ENCODE measurements at regions not wholly inside any gene's neighbourhood (a gene's known extent, or its start where the extent isn't known, plus 50 kb on each side); places are given as distances from the start of the nearest gene placed in this dataset.

DNA sequence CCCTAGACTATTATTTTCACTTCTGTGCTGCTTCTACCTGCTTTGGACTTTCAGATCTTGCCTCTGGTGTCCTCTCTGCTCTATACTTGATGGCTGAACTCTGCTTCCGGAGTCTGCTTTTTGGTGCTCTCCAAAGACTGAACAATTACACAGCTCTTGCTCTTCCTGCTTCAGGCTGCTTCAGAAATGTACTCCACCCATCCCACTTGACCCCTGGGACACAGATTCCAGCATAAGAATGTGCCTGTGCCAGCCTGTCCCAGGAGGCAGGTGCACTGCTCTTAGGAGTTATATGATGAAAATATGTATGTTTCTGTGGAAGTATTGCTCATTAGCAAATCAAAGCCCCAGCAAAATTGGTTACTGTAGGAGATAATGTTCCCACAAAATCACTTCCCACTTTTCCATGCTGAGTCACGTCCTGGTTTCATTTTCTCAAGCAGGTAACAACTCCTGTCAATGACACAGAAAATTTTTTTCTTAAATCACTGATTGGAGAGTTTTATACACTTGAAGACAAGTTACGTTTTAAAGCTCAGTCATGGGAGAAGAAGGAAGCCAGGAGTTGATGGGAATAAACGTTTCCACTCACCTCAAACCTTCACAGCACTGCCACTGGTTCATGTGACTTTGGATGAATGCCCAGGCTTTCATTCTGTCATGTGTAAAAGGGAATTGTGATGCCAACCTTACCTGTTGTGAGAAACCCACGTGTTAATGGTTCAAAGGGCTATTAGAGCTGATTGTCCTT lies 239.4 kb upstream of the ZPLD1 start:
- H3K79me2 ChIP-seq (ENCODE audit: control insufficient read depth, insufficient read depth, low read length): no peaks in the 10 kb centered on the region
- no peak overlapping the region for H2AFZ ChIP-seq (ENCODE audit: control insufficient read depth, low read depth, low read length)
- in situ Hi-C loops (cut with MboI): no loop called here
- no peaks in the 10 kb centered on the region for H3K27me3 ChIP-seq (replicated peaks in 1 of 2; ENCODE audit: control insufficient read depth in 2 of 2, insufficient read depth in 2 of 2, low read length in 1 of 2)
- ChIA-PET RAD21 (ENCODE audit: unreplicated experiment) (interaction anchor here (0.7 to 2.3 kb wide), 4 partner anchors 30 to 386 kb away, joined by 3 to 12 read pairs (median 4); no protein-coding TSS in a partner anchor), POLR2A (no interaction called here), SMC1A (ENCODE audit: uncharacterized antibody, unreplicated experiment) (interaction anchor here (1.2 to 2.3 kb wide), 3 partner anchors 19 to 320 kb away, joined by 3 to 6 read pairs (median 3); no protein-coding TSS in a partner anchor), CTCF (interaction anchor here (0.7 to 1.4 kb wide), 3 partner anchors 14 to 158 kb away, joined by 3 read pairs; no protein-coding TSS in a partner anchor)
- no TSS peak for BruUV-seq (replicated peaks)
- H3K36me3 ChIP-seq (ENCODE audit: control insufficient read depth in 2 of 2, insufficient read depth in 2 of 2, low read length in 1 of 2): no peaks in the 10 kb centered on the region
- no peak overlapping the region for H3K4me2 ChIP-seq (ENCODE audit: control insufficient read depth, insufficient read depth)
- H3K4me3 ChIP-seq: no peak overlapping the region
- no peak for FAIRE-seq
- DNase-seq (ENCODE audit: low read depth, low spot score): no peak
- no peak overlapping the region for H3K9ac ChIP-seq (ENCODE audit: control insufficient read depth, insufficient read depth, low read length)
- H3K4me1 ChIP-seq (ENCODE audit: control insufficient read depth, insufficient read depth, low read length): no peaks in the 10 kb centered on the region
- intact Hi-C loops (cut with micrococcal nuclease; ENCODE audit: unreplicated experiment): no loop called here
- ATAC-seq: no peak
- 53% methylated on average over 5 of the region's 5 CpGs for WGBS (ENCODE audit: insufficient coverage, insufficient replicate concordance, low lambda C conversion rate, missing lambda C conversion rate)
- TF ChIP-seq ZNF687 (IDR thresholded peaks at IDR 0.05): no peak
- no peak for TF ChIP-seq ZBED1 (IDR thresholded peaks at IDR 0.05; ENCODE audit: borderline replicate concordance)
- TF ChIP-seq, protein P1, sequence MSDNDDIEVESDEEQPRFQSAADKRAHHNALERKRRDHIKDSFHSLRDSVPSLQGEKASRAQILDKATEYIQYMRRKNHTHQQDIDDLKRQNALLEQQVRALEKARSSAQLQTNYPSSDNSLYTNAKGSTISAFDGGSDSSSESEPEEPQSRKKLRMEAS (IDR thresholded peaks at IDR 0.05; ENCODE audit: low read depth, low read length): no peak
- TF ChIP-seq POLR2A (IDR thresholded peaks at IDR 0.05; ENCODE audit: low read depth, low read length): no peak
- TF ChIP-seq MTA2 (IDR thresholded peaks at IDR 0.05; ENCODE audit: low read depth): no peak
- no peak for TF ChIP-seq EGR1 (IDR thresholded peaks at IDR 0.05; ENCODE audit: borderline replicate concordance in 1 of 2, low read depth in 2 of 2, low read length in 2 of 2)
- TF ChIP-seq SMAD1 (IDR thresholded peaks at IDR 0.05; ENCODE audit: low read depth, partially characterized antibody): no peak
- TF ChIP-seq, protein P2, sequence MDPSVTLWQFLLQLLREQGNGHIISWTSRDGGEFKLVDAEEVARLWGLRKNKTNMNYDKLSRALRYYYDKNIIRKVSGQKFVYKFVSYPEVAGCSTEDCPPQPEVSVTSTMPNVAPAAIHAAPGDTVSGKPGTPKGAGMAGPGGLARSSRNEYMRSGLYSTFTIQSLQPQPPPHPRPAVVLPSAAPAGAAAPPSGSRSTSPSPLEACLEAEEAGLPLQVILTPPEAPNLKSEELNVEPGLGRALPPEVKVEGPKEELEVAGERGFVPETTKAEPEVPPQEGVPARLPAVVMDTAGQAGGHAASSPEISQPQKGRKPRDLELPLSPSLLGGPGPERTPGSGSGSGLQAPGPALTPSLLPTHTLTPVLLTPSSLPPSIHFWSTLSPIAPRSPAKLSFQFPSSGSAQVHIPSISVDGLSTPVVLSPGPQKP (IDR thresholded peaks at IDR 0.05; ENCODE audit: low read depth, low read length): no peak
- no peak for TF ChIP-seq NFXL1 (IDR thresholded peaks at IDR 0.05; ENCODE audit: borderline replicate concordance)
- no peak for TF ChIP-seq SP1 (IDR thresholded peaks at IDR 0.05; ENCODE audit: low read depth, low read length)
- TF ChIP-seq YY1 (IDR thresholded peaks at IDR 0.05; ENCODE audit: low read depth, low read length): no peak
- no peak for TF ChIP-seq BHLHE40 (IDR thresholded peaks at IDR 0.05; ENCODE audit: borderline replicate concordance in 1 of 2, low read depth in 2 of 2, low read length in 1 of 2)
- TF ChIP-seq, protein P3, sequence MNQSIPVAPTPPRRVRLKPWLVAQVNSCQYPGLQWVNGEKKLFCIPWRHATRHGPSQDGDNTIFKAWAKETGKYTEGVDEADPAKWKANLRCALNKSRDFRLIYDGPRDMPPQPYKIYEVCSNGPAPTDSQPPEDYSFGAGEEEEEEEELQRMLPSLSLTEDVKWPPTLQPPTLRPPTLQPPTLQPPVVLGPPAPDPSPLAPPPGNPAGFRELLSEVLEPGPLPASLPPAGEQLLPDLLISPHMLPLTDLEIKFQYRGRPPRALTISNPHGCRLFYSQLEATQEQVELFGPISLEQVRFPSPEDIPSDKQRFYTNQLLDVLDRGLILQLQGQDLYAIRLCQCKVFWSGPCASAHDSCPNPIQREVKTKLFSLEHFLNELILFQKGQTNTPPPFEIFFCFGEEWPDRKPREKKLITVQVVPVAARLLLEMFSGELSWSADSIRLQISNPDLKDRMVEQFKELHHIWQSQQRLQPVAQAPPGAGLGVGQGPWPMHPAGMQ (IDR thresholded peaks at IDR 0.05; ENCODE audit: borderline replicate concordance): no peak
- no peak for TF ChIP-seq TCF12 (IDR thresholded peaks at IDR 0.05; ENCODE audit: low read depth, low read length)
- H3K9me3 ChIP-seq (replicated peaks; ENCODE audit: control insufficient read depth, insufficient read depth, low read length): no peaks in the 10 kb centered on the region; the same call in 2 of the 3 replicates
- no peak overlapping the region for H3K27ac ChIP-seq (ENCODE audit: control insufficient read depth, insufficient read depth)
- no peaks in the 10 kb centered on the region for H4K20me1 ChIP-seq (ENCODE audit: control insufficient read depth, insufficient read depth)
